Stimulated activated CD8-positive, alpha-beta memory T cell treated with anti-CD3 and anti-CD28 coated beads, Interleukin-12 subunit alpha, Interleukin-12 subunit beta, amount 100 ng/mL, for 1 hour (primary cell): ENCODE measurements at regions not wholly inside any gene's neighbourhood (a gene's known extent, or its start where the extent isn't known, plus 50 kb on each side); places are given as distances from the start of the nearest gene placed in this dataset.

Experiments
- DNase-seq: peaks from one replicate; pipeline ENCODE4 v3.0.0-alpha.2; 2020; ENCODE audit warnings: low read depth

DNA sequence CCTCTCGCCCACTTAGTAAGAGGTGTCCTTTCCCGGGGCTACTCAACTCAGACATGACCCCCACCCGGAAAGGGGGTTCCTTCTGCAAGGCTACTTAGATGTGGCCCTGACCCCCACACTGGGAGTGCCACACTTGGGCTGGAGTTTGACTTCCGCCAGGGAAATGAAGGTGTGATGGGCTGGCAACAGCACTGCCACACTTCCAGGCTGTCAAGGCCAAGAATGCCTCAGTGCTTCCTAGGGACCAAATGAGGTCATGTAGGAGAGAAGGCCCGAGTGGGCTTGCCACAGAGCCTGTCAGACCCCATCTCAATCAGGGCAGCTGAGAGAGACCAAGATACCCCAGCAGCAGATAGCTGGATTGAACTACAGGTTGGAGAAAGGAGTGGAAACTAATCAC, 55.5 kb downstream of the DRD1 start:
- no peak for DNase-seq

- no peak for DNase-seq
Measured at GRCh38 chr5:175387144-175387543, 56.8 kb downstream of the DRD1 start.

GRCh38 chr5:175386526-175386925, 57.5 kb downstream of the DRD1 start:
- DNase-seq: no peak

- DNase-seq: no peak
Measured at GRCh38 chr5:175385691-175386362, 58.2 kb downstream of the DRD1 start.

DNA sequence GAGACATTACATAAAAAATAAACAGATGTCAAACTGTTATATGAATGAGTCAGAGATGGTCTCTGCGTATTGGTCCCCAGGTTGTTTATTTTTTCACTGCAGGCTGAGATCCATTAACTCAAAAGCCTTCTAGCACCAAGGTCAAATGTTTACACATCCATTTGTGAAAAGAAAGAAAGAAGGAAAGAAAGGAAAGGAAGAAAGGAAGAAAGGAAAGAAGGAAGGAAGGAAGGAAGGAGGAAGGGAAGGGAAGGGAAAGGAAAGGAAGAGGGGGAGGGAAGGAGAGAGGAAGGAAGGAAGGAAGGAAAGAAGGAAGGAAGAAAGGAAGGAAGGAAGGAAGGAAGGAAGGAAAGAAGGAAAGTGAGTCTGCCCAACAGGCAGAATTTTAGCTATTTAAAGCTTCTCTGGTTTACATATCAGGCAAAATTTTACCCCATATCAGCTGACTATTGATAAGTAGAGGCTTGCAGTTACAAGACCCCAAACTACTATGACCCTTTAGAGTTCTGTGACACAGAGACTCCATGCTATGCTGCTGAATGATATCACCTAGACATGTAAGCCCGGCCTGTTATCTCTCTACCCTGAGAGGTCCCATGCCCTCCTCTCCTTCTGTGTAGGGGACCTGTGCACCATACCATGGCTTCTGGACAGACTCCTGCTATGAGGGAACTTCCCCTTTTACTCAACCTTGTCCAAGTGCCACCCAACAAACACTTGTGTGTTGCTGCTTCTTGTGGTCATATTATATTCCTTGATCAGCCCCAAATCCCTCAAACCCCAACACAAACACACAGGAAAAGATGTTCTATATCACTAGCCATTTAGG, 59.0 kb downstream of the DRD1 start:
- DNase-seq: no peak

- no peak for DNase-seq
Measured at GRCh38 chr5:175383350-175383749, 60.6 kb downstream of the DRD1 start.

GRCh38 chr5:175382171-175382570, 61.8 kb downstream of the DRD1 start:
- no peak for DNase-seq

GRCh38 chr5:175381130-175381529, 62.9 kb downstream of the DRD1 start:
- DNase-seq: no peak

DNA sequence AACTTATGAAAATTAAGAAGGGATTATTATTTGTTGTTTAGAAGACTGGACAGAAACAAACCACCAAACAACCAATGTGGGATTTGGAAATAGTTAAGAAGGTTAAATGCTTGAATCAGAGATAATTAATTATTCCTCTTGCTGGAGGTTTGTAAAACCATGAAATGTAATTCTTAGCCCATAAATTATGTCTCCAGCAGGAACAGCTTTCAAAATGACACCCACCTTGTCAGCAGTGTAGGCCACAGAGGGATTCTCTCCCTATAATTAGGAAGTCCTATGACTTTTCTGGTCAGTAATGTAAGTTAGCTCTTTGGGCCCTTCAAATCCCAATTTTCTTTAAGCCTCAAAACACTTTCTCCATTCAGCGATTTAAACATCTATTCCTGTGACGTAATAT, 63.3 kb downstream of the DRD1 start:
- DNase-seq: no peak

DNA sequence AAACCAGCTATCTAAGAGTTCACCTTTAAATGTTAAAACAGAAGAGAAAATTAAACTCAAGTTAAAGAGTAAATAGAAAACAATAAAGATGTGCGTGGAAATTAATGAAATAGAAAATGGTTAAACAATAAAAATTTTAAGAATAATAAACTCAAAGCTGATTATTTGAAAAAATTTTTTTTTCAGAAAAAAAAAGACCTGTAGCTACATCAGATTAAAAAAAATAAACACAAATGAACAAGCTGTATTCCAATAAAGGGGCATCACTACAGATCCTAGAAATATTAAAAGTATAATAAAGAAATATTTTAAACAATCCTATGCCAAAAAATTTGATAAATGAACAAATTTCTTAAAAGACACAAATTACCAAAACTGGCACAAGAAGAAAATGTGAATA, 64.1 kb downstream of the DRD1 start:
- no peak for DNase-seq

- no peak for DNase-seq
Measured at GRCh38 chr5:175378444-175379028, 65.4 kb downstream of the DRD1 start.

DNA sequence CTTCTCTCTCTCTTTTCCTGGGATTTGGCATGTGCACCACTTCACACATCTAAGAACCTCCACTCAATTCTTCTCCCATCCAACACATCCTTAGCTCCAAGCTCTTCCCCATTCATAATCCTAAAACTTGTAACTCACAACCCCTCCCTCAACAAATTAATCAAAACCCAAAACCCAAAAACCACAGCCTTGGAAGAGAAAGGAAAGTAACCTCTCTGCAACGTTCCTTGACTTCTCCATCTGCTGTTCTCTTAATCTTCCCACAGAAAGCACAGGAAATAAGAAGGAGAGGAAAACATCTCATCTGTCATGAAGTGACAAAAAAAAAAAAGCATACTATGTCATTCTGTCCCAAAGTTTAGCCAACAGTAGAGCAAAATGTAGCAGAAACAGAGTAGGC, 66.2 kb downstream of the DRD1 start:
- no peak for DNase-seq

DNA sequence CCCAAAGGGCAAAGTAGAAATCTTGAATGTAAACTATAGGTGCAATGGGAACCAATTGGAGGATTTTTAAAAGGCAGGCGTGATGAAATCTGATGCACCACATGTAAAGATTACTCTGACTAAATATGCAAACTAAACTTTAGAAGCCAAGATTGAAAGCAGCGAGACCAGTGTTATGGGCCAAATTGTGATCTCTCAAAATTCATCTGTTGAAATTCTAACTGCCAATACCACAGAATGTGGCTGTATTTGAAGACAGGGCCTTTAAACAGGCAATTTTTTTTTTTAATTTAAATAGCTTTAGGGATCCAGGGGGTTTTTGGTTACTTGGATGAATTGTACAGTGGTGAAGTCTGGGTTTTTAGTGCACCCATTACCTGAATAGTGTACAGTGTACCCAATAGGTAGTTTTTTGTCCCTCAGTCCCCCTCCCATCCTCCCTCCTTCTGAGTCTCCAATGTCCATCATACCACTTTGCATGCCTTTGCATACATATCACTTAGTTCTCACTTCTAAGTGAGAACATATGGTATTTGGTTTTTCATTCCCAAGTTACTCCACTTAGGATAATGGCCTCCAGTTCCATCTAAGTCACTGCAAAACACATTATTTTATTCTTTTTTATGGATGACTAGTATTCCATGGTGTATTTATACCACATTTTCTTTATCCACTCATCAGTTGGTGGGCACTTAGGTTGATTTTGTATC, 69.7 kb downstream of the DRD1 start:
- no peak for DNase-seq

DNA sequence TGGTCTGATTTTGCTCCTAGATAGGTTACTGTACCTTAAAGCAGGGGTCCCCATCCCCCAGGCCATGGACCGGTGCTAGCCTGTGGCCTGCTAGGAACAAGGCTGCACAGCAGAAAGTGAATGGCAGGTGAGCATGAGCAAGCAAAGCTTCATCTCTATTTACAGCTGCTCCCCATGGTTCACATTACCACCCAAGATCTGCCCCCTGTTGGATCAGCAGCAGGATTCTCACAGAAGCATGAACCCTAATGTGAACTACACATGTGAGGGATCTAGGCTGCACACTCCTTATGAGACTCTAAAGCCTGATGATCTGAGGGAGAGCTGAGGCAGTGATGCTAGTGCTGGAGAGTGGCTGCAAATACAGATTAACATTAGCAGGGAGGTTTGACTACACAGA, 78.1 kb downstream of the DRD1 start:
- DNase-seq: no peak

DNA sequence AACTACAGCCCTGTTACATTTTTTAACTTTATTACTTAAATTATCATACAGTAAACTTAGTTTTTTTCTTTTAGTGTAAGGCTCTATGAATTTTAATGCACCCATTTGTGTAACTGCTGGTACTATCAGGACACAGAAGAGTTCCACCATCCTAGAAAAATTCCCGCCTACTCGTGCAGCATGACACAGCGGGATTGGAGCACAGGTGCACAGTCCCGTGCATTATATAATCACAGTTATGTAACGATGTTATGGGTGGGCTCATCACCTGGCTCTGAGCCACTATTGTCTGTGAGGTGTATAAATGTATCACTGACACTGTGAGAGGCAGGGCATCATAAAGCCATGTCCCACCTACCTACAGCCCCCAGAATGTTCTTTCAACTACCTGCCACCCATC, 80.7 kb downstream of the DRD1 start:
- DNase-seq: no peak

GRCh38 chr5:175357995-175358394, 86.0 kb downstream of the DRD1 start:
- DNase-seq: no peak

DNA sequence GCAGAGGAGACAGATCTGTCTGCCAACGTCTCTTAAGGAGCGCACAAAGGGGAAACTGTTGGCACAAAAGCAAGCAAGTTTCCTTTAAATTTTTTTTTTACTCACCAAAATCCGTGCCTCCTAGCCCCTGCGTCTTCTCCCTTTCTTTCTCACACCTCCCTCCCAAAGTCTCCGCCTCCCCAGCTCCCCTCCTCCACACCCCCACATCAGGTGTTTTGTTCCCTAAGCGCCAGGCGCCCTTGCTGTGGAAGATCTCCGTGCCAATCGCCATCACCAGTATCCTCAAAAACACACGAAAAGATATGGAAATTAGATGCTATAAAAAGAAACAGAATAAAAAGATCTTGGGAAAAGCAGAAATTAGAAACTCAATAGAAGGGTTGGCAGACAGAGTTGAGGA, 87.6 kb downstream of the DRD1 start:
- DNase-seq: no peak

DNA sequence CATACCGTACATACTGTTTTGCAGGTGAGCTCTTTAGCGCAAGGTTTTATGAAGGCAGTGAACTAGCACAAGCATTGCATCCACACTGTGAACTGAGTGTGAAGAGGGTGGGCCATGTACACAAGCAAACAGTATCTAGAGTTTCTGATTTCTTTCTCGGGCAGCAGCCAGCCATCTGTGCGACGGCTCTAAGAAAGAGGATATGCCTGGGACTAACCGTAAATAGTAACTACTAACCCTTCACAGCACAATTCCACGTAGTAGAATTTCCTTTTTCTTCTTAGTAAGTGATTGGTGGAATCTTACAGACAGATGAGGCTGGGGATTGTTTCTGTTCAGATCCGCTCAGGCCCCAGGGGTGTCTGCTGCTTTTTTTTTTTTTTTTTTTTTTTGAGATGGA, 89.0 kb downstream of the DRD1 start:
- DNase-seq: no peak

GRCh38 chr5:175353926-175354325, 90.1 kb downstream of the DRD1 start:
- DNase-seq: no peak

DNA sequence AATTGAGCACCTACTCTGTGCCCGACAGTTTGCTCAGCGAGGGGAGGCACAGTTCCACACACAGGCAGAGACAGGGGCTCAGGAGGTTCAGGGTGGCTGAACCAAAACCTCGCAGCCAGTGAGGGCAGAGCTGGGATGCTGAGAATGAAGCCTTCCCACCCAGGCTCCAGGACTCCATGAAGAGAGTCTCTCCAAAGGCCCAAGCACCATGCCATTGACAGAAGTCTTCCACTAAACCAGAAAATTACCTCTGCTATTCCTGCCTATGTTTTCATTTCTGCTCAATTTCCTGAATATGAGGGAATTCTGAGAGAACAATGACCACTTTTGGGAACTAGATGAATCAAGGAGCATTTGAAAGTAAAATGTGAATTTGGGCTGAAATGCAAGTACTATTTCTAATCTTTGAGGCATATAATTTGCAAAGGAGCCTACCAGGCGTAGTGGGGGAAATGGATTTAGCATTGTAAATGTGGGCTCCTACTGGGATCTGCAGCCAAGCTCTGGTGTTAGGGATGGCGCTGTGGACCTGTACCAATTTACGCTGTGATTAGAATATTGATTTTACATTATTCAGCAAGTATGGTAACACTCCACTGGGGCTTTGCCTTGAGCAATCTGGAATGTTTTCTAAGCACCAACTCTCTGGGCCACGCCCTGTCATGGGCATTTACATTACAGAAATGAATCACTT, 91.9 kb downstream of the DRD1 start:
- DNase-seq: no peak

DNA sequence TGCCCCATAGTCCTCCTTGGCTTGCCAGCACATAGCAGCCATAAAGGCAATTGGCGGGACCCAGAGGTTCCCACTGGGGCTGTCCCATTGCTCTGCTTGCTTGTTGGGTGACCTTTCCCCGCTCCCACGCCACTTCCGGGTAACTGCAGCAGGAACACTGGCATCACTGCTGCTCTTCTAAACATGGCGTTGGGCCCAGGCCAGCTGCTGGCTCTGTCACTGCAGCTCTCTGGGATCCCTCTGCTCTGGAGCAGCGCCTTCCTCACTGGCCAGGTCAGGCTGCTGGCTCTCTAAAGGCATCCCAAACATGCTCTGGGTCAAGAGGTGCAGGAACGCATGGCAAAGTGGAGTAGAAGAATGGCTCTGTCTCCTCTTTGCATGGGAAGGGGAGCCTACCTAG, 92.9 kb downstream of the DRD1 start:
- no peak for DNase-seq

GRCh38 chr5:175347931-175348330, 96.1 kb downstream of the DRD1 start:
- no peak for DNase-seq
